ENCODE measurements at regions not wholly inside any gene's neighbourhood (a gene's known extent, or its start where the extent isn't known, plus 50 kb on each side); places are given as distances from the start of the nearest gene placed in this dataset.

DNA sequence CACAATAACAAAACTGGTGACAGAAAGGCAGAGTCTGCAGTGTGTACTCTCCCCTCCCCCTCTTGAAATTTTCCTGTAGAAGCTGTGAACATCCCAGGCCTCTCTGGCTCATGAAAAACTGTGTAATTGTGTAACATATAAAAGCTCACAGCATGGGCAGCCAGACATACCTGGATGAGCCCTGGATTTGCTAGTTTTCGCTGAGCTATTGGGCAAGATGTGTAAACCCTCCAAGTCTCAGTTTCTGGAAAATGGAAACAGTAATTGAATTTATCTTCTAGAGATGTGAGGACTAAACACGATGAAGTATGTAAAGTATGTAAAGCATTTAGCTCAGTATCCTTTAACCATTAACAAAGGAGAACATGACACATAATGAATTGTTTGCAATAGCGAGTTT lies 143.2 kb upstream of the ANKH start:
- Histone ChIP-seq H3K79me2 (ENCODE audit: insufficient read depth) (no peaks in the 10 kb centered on the region), H2AFZ (ENCODE audit: low read depth) (peak overlapping the region; percentile 7; the same call in 1 of the 2 replicates), H3K4me1 (ENCODE audit: control insufficient read depth in 1 of 2, insufficient read depth in 2 of 2, low read depth in 1 of 2, low read length in 1 of 2) (peaks cover 0 to 10% of the 10 kb centered on the region in 2 experiments; a peak in 3 of 4 replicates), H3F3A (replicated peaks; ENCODE audit: insufficient read depth) (peaks cover 3% of the 10 kb centered on the region), H3K36me3 (replicated peaks in 1 of 2; ENCODE audit: control insufficient read depth in 1 of 2, insufficient read depth in 2 of 2, low read length in 1 of 2) (no peaks in the 10 kb centered on the region), H3K27me3 (ENCODE audit: insufficient read depth) (no peaks in the 10 kb centered on the region), H3K9me3 (no peaks in the 10 kb centered on the region), H3K9me2 (no peaks in the 10 kb centered on the region), H3K4me3 (ENCODE audit: low read depth in 2 of 2, low read length in 1 of 2) (no peak overlapping the region), H4K20me1 (ENCODE audit: insufficient read depth) (no peaks in the 10 kb centered on the region), H3K27ac (ENCODE audit: low read depth in 2 of 2, low read length in 1 of 2) (peak overlapping the region; percentile 17 to 39; a peak in 3 of 4 replicates), H3K9ac (peak overlapping the region; percentile 29; the same call in 1 of the 2 replicates), H3K4me2 (peak overlapping the region; percentile 2; the same call in 1 of the 2 replicates)
- DNase-seq: no peak
- WGBS (ENCODE audit: low lambda C conversion rate): 21% methylated on average over 3 of the region's 3 CpGs
- CTCF ChIA-PET: interaction anchor here (0.7 to 5.9 kb wide), 19 partner anchors 9 to 331 kb away, joined by 3 to 36 read pairs (median 4); no protein-coding TSS in a partner anchor
- TF ChIP-seq, protein P1, sequence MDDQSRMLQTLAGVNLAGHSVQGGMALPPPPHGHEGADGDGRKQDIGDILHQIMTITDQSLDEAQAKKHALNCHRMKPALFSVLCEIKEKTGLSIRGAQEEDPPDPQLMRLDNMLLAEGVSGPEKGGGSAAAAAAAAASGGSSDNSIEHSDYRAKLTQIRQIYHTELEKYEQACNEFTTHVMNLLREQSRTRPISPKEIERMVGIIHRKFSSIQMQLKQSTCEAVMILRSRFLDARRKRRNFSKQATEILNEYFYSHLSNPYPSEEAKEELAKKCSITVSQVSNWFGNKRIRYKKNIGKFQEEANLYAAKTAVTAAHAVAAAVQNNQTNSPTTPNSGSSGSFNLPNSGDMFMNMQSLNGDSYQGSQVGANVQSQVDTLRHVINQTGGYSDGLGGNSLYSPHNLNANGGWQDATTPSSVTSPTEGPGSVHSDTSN (IDR thresholded peaks at IDR 0.05): peak; percentile 22; the same call in 1 of the 2 replicates
- TF ChIP-seq MEF2A (IDR thresholded peaks at IDR 0.05; ENCODE audit: borderline replicate concordance, low read depth): no peak
- no peak for TF ChIP-seq NRF1 (IDR thresholded peaks at IDR 0.05; ENCODE audit: low read depth, low read length)
- POLR2A ChIA-PET: no interaction called here

DNA sequence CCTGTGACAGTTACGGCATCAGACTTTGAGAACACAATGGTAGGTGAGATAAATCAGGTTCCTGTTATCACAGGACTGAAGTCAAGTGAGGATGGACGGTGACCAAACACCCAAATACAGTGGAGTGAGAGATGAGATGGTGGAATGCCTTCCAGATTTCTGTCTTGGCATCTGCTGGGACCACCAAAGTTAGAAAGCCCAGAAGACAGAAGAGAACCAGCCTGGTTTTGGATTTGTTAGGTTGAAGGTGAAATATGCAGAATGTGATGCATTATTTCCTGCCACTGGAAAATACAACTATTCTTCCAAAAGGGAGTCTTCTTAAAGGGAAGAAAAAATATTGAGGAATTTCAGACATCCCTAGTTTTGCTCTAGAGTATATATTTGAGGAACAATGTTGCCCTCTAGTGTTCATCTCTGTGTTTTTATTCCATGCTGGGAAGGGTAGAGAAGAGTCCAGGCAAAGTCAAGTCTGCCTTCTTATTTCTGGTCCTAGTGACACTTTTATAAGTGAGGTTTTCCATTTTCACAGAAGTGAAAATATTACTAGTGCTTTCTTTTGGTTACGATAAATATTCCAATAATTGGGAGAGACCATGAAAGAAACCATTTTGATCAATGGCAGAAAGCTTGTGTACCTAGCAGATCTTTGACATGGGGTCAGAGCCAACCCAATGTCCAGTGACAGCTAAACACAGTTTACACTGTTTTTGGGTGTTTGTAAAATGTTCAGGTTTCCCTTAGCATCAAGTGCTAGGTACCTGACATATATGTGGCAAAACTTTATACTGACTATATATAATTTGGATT lies 142.3 kb upstream of the ANKH start:
- Histone ChIP-seq H3K4me3 (ENCODE audit: low read depth in 2 of 2, low read length in 1 of 2) (no peak overlapping the region), H3K27ac (ENCODE audit: low read depth in 2 of 2, low read length in 1 of 2) (peak overlapping the region in 1 of 2 experiments; percentile 11; a peak in 1 of 4 replicates), H3K4me2 (no peak overlapping the region), H3K9ac (no peak overlapping the region), H4K20me1 (ENCODE audit: insufficient read depth) (no peaks in the 10 kb centered on the region), H3K9me3 (no peaks in the 10 kb centered on the region), H3F3A (replicated peaks; ENCODE audit: insufficient read depth) (peaks cover 10% of the 10 kb centered on the region), H3K27me3 (ENCODE audit: insufficient read depth) (no peaks in the 10 kb centered on the region), H3K36me3 (replicated peaks in 1 of 2; ENCODE audit: control insufficient read depth in 1 of 2, insufficient read depth in 2 of 2, low read length in 1 of 2) (no peaks in the 10 kb centered on the region), H3K9me2 (no peaks in the 10 kb centered on the region), H2AFZ (ENCODE audit: low read depth) (peak overlapping the region; percentile 23; the same call in 1 of the 2 replicates), H3K4me1 (ENCODE audit: control insufficient read depth in 1 of 2, insufficient read depth in 2 of 2, low read depth in 1 of 2, low read length in 1 of 2) (peaks cover 1 to 13% of the 10 kb centered on the region in 2 experiments), H3K79me2 (ENCODE audit: insufficient read depth) (no peaks in the 10 kb centered on the region)
- POLR2A ChIA-PET: no interaction called here
- CTCF ChIA-PET: interaction anchor here (0.6 to 5.9 kb wide), 27 partner anchors 8 to 662 kb away, joined by 3 to 36 read pairs (median 4); no protein-coding TSS in a partner anchor
- DNase-seq: peak; percentile 62
- TF ChIP-seq NRF1 (IDR thresholded peaks at IDR 0.05; ENCODE audit: low read depth, low read length) (no peak), EP300 (IDR thresholded peaks at IDR 0.05; ENCODE audit: borderline replicate concordance in 1 of 2, low read depth in 1 of 2, low read length in 1 of 2) (no peak), RAD21 (IDR thresholded peaks at IDR 0.05; ENCODE audit: low read length) (peak; percentile 83), POLR2AphosphoS5 (IDR thresholded peaks at IDR 0.05; ENCODE audit: low read depth, low read length) (no peak), RCOR1 (IDR thresholded peaks at IDR 0.05; ENCODE audit: low read length) (no peak), YY1 (IDR thresholded peaks at IDR 0.05; ENCODE audit: low read depth) (no peak), SMC3 (IDR thresholded peaks at IDR 0.05; ENCODE audit: low read depth, low read length) (peak; percentile 63)
- TF ChIP-seq, protein P2, sequence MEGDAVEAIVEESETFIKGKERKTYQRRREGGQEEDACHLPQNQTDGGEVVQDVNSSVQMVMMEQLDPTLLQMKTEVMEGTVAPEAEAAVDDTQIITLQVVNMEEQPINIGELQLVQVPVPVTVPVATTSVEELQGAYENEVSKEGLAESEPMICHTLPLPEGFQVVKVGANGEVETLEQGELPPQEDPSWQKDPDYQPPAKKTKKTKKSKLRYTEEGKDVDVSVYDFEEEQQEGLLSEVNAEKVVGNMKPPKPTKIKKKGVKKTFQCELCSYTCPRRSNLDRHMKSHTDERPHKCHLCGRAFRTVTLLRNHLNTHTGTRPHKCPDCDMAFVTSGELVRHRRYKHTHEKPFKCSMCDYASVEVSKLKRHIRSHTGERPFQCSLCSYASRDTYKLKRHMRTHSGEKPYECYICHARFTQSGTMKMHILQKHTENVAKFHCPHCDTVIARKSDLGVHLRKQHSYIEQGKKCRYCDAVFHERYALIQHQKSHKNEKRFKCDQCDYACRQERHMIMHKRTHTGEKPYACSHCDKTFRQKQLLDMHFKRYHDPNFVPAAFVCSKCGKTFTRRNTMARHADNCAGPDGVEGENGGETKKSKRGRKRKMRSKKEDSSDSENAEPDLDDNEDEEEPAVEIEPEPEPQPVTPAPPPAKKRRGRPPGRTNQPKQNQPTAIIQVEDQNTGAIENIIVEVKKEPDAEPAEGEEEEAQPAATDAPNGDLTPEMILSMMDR (IDR thresholded peaks at IDR 0.05): peak; percentile 76
- WGBS (ENCODE audit: low lambda C conversion rate): 39% methylated on average over 3 of the region's 3 CpGs

All from SK-N-SH (cell line).